ENCODE measurements at regions not wholly inside any gene's neighbourhood (a gene's known extent, or its start where the extent isn't known, plus 50 kb on each side); places are given as distances from the start of the nearest gene placed in this dataset.

GRCh38 chr2:221822416-221822815 is 250.3 kb upstream of the EPHA4 start:
- no peak for TF ChIP-seq EZH2 (IDR thresholded peaks at IDR 0.05; ENCODE audit: low read depth, low read length, severe bottlenecking)
- TF ChIP-seq MAX (IDR thresholded peaks at IDR 0.05): no peak
- TF ChIP-seq HDAC2 (IDR thresholded peaks at IDR 0.05; ENCODE audit: borderline replicate concordance in 1 of 2, low read depth in 2 of 2, low read length in 2 of 2): no peak

All from H1 (cell line).